ENCODE measurements at regions not wholly inside any gene's neighbourhood (a gene's known extent, or its start where the extent isn't known, plus 50 kb on each side); places are given as distances from the start of the nearest gene placed in this dataset.

GRCh38 chr9:82784589-82784988, 278.4 kb downstream of the RASEF start:
- Histone ChIP-seq H3K27ac (ENCODE audit: low read depth) (no peak overlapping the region), H3K36me3 (ENCODE audit: insufficient read depth) (no peaks in the 10 kb centered on the region), H3K4me3 (ENCODE audit: low read depth, low read length) (no peak overlapping the region), H3K4me1 (ENCODE audit: insufficient read depth) (no peaks in the 10 kb centered on the region)
- WGBS = 95% methylated on average over 1 of the region's 1 CpG
- no peak for DNase-seq (ENCODE audit: extremely low spot score)

- WGBS = 90% methylated on average over 6 of the region's 6 CpGs
- no peak for DNase-seq (ENCODE audit: extremely low spot score)
- Histone ChIP-seq H3K27ac (ENCODE audit: low read depth) (no peak overlapping the region), H3K36me3 (ENCODE audit: insufficient read depth) (no peaks in the 10 kb centered on the region), H3K4me1 (ENCODE audit: insufficient read depth) (no peaks in the 10 kb centered on the region), H3K4me3 (ENCODE audit: low read depth, low read length) (no peak overlapping the region)
These were observed 273.7 kb downstream of the RASEF start for GRCh38 chr9:82789155-82789824.

GRCh38 chr9:82790875-82791274, 272.1 kb downstream of the RASEF start:
- no peak overlapping the region for H3K27ac ChIP-seq (ENCODE audit: low read depth)
- no peak for DNase-seq (ENCODE audit: extremely low spot score)
- no peak overlapping the region for H3K4me3 ChIP-seq (ENCODE audit: low read depth, low read length)
- no peaks in the 10 kb centered on the region for H3K36me3 ChIP-seq (ENCODE audit: insufficient read depth)
- no peaks in the 10 kb centered on the region for H3K4me1 ChIP-seq (ENCODE audit: insufficient read depth)
- WGBS = 44% methylated on average over 1 of the region's 1 CpG

GRCh38 chr9:82791692-82792091, 271.2 kb downstream of the RASEF start:
- DNase-seq (ENCODE audit: extremely low spot score) = no peak
- Histone ChIP-seq H3K4me3 (ENCODE audit: low read depth, low read length) (no peak overlapping the region), H3K36me3 (ENCODE audit: insufficient read depth) (no peaks in the 10 kb centered on the region), H3K27ac (ENCODE audit: low read depth) (no peak overlapping the region), H3K4me1 (ENCODE audit: insufficient read depth) (no peaks in the 10 kb centered on the region)
- WGBS = 53% methylated on average over 2 of the region's 2 CpGs

- no peak overlapping the region for H3K27ac ChIP-seq (ENCODE audit: low read depth)
- DNase-seq (ENCODE audit: extremely low spot score) = no peak
- WGBS = 46% methylated on average over 3 of the region's 3 CpGs
These were observed 265.4 kb downstream of the RASEF start for GRCh38 chr9:82797534-82797933.

GRCh38 chr9:82799286-82799685, 263.7 kb downstream of the RASEF start:
- DNase-seq (ENCODE audit: extremely low spot score) = no peak
- H3K36me3 ChIP-seq (ENCODE audit: insufficient read depth) = no peaks in the 10 kb centered on the region
- no peak overlapping the region for H3K4me3 ChIP-seq (ENCODE audit: low read depth, low read length)
- no peak overlapping the region for H3K27ac ChIP-seq (ENCODE audit: low read depth)
- H3K4me1 ChIP-seq (ENCODE audit: insufficient read depth) = no peaks in the 10 kb centered on the region
- 54% methylated on average over 4 of the region's 4 CpGs for WGBS

More at GRCh38 chr9:82797534-82797933, 265.4 kb downstream of the RASEF start:
- Histone ChIP-seq H3K4me3 (ENCODE audit: low read depth, low read length) (no peak overlapping the region), H3K4me1 (ENCODE audit: insufficient read depth) (no peaks in the 10 kb centered on the region), H3K36me3 (ENCODE audit: insufficient read depth) (no peaks in the 10 kb centered on the region)

GRCh38 chr9:82805027-82805426, 257.9 kb downstream of the RASEF start:
- WGBS = 40% methylated on average over 5 of the region's 5 CpGs
- H3K4me3 ChIP-seq (ENCODE audit: low read depth, low read length) = no peak overlapping the region
- no peak for DNase-seq (ENCODE audit: extremely low spot score)
- H3K27ac ChIP-seq (ENCODE audit: low read depth) = no peak overlapping the region
- H3K36me3 ChIP-seq (ENCODE audit: insufficient read depth) = no peaks in the 10 kb centered on the region
- H3K4me1 ChIP-seq (ENCODE audit: insufficient read depth) = no peaks in the 10 kb centered on the region

GRCh38 chr9:82808478-82808877, 254.5 kb downstream of the RASEF start:
- no peak overlapping the region for H3K27ac ChIP-seq (ENCODE audit: low read depth)
- H3K36me3 ChIP-seq (ENCODE audit: insufficient read depth) = no peaks in the 10 kb centered on the region
- DNase-seq (ENCODE audit: extremely low spot score) = no peak
- H3K4me1 ChIP-seq (ENCODE audit: insufficient read depth) = no peaks in the 10 kb centered on the region
- 95% methylated on average over 2 of the region's 2 CpGs for WGBS
- no peak overlapping the region for H3K4me3 ChIP-seq (ENCODE audit: low read depth, low read length)

- no peaks in the 10 kb centered on the region for H3K36me3 ChIP-seq (ENCODE audit: insufficient read depth)
- H3K27ac ChIP-seq (ENCODE audit: low read depth) = no peak overlapping the region
- H3K4me1 ChIP-seq (ENCODE audit: insufficient read depth) = no peaks in the 10 kb centered on the region
- WGBS = 79% methylated on average over 1 of the region's 1 CpG
- H3K4me3 ChIP-seq (ENCODE audit: low read depth, low read length) = no peak overlapping the region
- no peak for DNase-seq (ENCODE audit: extremely low spot score)
These were observed 252.0 kb downstream of the RASEF start for GRCh38 chr9:82810915-82811314.

- DNase-seq (ENCODE audit: extremely low spot score) = no peak
- Histone ChIP-seq H3K4me1 (ENCODE audit: insufficient read depth) (no peaks in the 10 kb centered on the region), H3K4me3 (ENCODE audit: low read depth, low read length) (no peak overlapping the region), H3K36me3 (ENCODE audit: insufficient read depth) (no peaks in the 10 kb centered on the region), H3K27ac (ENCODE audit: low read depth) (no peak overlapping the region)
- 74% methylated on average over 2 of the region's 2 CpGs for WGBS
These were observed 243.7 kb downstream of the RASEF start for GRCh38 chr9:82819260-82819659.

- WGBS = 66% methylated on average over 1 of the region's 1 CpG
These were observed 242.8 kb downstream of the RASEF start for GRCh38 chr9:82820186-82820585.

GRCh38 chr9:82829818-82830217, 233.1 kb downstream of the RASEF start:
- Histone ChIP-seq H3K4me3 (ENCODE audit: low read depth, low read length) (no peak overlapping the region), H3K27ac (ENCODE audit: low read depth) (no peak overlapping the region), H3K36me3 (ENCODE audit: insufficient read depth) (no peaks in the 10 kb centered on the region), H3K4me1 (ENCODE audit: insufficient read depth) (no peaks in the 10 kb centered on the region)
- 42% methylated on average over 4 of the region's 4 CpGs for WGBS
- DNase-seq (ENCODE audit: extremely low spot score) = no peak

More at GRCh38 chr9:82820186-82820585, 242.8 kb downstream of the RASEF start:
- DNase-seq (ENCODE audit: extremely low spot score) = no peak
- Histone ChIP-seq H3K27ac (ENCODE audit: low read depth) (no peak overlapping the region), H3K36me3 (ENCODE audit: insufficient read depth) (no peaks in the 10 kb centered on the region), H3K4me3 (ENCODE audit: low read depth, low read length) (no peak overlapping the region), H3K4me1 (ENCODE audit: insufficient read depth) (no peaks in the 10 kb centered on the region)

- DNase-seq (ENCODE audit: extremely low spot score) = no peak
- no peaks in the 10 kb centered on the region for H3K4me1 ChIP-seq (ENCODE audit: insufficient read depth)
- WGBS = 93% methylated on average over 2 of the region's 2 CpGs
- H3K36me3 ChIP-seq (ENCODE audit: insufficient read depth) = no peaks in the 10 kb centered on the region
- no peak overlapping the region for H3K27ac ChIP-seq (ENCODE audit: low read depth)
- H3K4me3 ChIP-seq (ENCODE audit: low read depth, low read length) = no peak overlapping the region
These were observed 197.4 kb downstream of the RASEF start for GRCh38 chr9:82865524-82865923.

- H3K36me3 ChIP-seq (ENCODE audit: insufficient read depth) = no peaks in the 10 kb centered on the region
- whole genome bisulfite sequencing = 58% methylated on average over 5 of the region's 5 CpGs
- H3K4me1 ChIP-seq (ENCODE audit: insufficient read depth) = no peaks in the 10 kb centered on the region
- no peak overlapping the region for H3K4me3 ChIP-seq (ENCODE audit: low read depth, low read length)
- DNase-seq (ENCODE audit: extremely low spot score) = no peak
- H3K27ac ChIP-seq (ENCODE audit: low read depth) = no peak overlapping the region
These were observed 182.4 kb downstream of the RASEF start for GRCh38 chr9:82880336-82881050.
